HG02852 (cell line): ENCODE measurements at regions not wholly inside any gene's neighbourhood (a gene's known extent, or its start where the extent isn't known, plus 50 kb on each side); places are given as distances from the start of the nearest gene placed in this dataset.
"Not testable (repeated sequence)": the region's sequence is repeated elsewhere in the genome, so short reads cannot be mapped to it uniquely, and the experiment has no call there.

Source experiments
- ATAC-seq: cut with Tn5 transposase; IDR thresholded peaks from one replicate; pipeline ENCODE4 v1.9.1; 2021; ENCODE audit warnings: mild to moderate bottlenecking, moderate library complexity; ENCODE audit not compliant: unreplicated experiment

- no peak for ATAC-seq
These were observed 231.7 kb upstream of the USP15 start for GRCh38 chr12:62028536-62028935.

GRCh38 chr12:62032870-62033269, 227.3 kb upstream of the USP15 start:
- no peak for ATAC-seq

- no peak for ATAC-seq
These were observed 215.6 kb upstream of the USP15 start for GRCh38 chr12:62044450-62045135.

GRCh38 chr12:62045211-62045610, 215.0 kb upstream of the USP15 start:
- no peak for ATAC-seq

GRCh38 chr12:62050785-62051184, 209.4 kb upstream of the USP15 start:
- ATAC-seq, result no peak

- no peak for ATAC-seq
These were observed 190.2 kb upstream of the USP15 start for GRCh38 chr12:62069976-62070375.

GRCh38 chr12:62073236-62073635, 187.0 kb upstream of the USP15 start:
- ATAC-seq, result not testable (repeated sequence)

- peak; percentile 64 for ATAC-seq
These were observed 184.3 kb upstream of the USP15 start for GRCh38 chr12:62075870-62076269.

GRCh38 chr12:62078020-62078419, 182.2 kb upstream of the USP15 start:
- no peak for ATAC-seq

GRCh38 chr12:62082448-62082847, 177.8 kb upstream of the USP15 start:
- ATAC-seq, result no peak

- no peak for ATAC-seq
These were observed 162.1 kb upstream of the USP15 start for GRCh38 chr12:62098132-62098531.

- no peak for ATAC-seq
These were observed 156.5 kb upstream of the USP15 start for GRCh38 chr12:62103748-62104147.

- no peak for ATAC-seq
These were observed 153.5 kb upstream of the USP15 start for GRCh38 chr12:62106547-62107185.

- ATAC-seq, result no peak
These were observed 146.7 kb upstream of the USP15 start for GRCh38 chr12:62113366-62114011.

- no peak for ATAC-seq
These were observed 143.2 kb upstream of the USP15 start for GRCh38 chr12:62116986-62117385.

- peak; percentile 93 for ATAC-seq
These were observed 136.4 kb upstream of the USP15 start for GRCh38 chr12:62123721-62124203.

GRCh38 chr12:62127516-62127915, 132.7 kb upstream of the USP15 start:
- ATAC-seq, result no peak

- ATAC-seq, result no peak
These were observed 131.8 kb upstream of the USP15 start for GRCh38 chr12:62128175-62128975.

- ATAC-seq, result no peak
These were observed 130.9 kb upstream of the USP15 start for GRCh38 chr12:62129291-62129690.

- ATAC-seq, result no peak
These were observed 129.8 kb upstream of the USP15 start for GRCh38 chr12:62130402-62130801.

- ATAC-seq, result no peak
These were observed 129.2 kb upstream of the USP15 start for GRCh38 chr12:62130834-62131552.
